GM15510 (cell line): ENCODE measurements at regions not wholly inside any gene's neighbourhood (a gene's known extent, or its start where the extent isn't known, plus 50 kb on each side); places are given as distances from the start of the nearest gene placed in this dataset.

Source experiments
- POLR2A ChIP-seq: IDR thresholded peaks from 3 replicates; pipeline ENCODE4 v1.6.1; 2011; ENCODE audit warnings: borderline replicate concordance; ENCODE audit not compliant: insufficient read length; ENCODE audit errors: extremely low read depth

DNA sequence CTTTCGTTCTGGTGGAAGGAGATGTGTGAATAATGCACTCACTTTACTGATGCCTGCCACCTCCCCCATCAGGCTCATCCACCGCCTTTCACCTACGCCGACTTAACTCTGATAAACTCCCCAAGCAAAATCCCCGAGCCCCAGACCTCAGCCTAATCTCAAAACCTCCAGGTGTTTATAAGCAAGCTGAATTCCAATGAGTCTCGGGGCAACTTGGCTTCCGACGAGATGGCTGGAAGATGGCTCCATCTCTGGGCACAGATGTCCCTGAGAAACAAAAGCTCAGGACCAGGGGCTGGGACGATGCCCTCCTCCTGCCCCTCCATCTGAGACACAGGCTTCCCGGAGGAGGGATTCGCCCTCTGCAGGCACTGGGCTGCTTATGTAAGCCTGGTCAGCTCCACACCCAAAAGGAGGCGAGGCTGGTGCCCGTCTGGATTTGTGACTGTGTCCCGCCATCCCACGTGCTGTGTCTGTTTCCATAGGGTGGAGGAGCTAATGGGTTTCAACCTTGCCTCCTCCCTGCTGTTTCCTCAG is 386.4 kb upstream of the TNRC6C start:
- TF ChIP-seq POLR2A = no peak

DNA sequence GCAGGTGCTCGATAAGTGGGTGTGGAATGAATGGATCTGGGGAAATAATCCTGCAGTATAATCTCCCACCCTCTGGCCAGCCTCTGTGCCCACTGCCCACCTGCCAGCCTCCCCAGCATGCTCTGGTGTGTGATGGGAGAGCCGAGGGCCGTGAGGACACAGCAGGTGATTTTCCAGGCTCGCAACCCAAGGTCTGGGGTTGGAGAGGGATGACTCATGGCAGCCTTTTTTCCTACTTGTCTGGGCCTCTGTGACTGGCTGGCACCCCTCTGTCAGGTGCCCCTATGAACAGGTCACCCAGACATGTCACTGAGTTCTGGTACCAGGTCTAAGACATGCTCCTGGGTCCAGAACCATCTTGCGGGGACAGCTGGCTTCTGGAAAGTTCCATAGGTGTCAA is 385.7 kb upstream of the TNRC6C start:
- no peak for TF ChIP-seq POLR2A

DNA sequence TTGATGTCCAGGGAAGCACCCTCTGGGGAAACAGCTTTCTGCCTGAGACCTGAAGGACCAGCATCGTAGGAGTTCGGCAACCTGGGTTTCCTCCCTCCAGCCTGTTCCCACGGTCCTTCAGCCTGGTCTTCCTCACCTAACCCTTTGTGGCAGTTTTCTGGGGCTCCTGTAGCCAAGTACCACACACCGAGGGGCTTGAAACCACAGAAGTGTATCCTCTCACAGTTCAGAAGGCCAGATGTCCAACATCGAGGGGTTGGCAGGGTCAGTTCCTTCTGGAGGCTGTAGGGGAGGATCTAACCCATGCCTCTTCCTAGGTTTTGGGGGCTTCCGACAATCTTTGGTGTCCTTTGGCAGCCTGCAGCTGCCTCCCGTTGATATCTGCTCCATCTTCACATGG is 381.0 kb upstream of the TNRC6C start:
- TF ChIP-seq POLR2A = no peak

DNA sequence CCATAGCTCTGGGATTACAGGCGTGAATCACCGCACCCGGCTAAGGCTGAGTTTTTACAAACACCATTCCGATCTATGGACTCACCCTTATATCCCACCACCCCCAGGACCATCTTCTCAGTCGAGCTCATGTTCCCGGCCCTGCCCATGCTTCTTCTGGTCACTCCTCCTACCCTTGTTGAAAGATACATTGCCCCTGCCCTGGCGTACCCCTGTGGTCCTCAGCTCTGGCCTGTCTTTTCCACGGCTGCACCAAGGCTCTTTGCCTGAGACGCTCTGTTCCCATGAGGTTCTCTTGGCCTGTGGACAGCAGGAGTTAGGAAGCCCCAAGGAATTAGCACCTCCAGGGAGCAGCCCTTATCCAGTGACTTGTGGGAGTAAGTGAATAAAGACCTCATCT is 379.4 kb upstream of the TNRC6C start:
- TF ChIP-seq POLR2A = no peak

DNA sequence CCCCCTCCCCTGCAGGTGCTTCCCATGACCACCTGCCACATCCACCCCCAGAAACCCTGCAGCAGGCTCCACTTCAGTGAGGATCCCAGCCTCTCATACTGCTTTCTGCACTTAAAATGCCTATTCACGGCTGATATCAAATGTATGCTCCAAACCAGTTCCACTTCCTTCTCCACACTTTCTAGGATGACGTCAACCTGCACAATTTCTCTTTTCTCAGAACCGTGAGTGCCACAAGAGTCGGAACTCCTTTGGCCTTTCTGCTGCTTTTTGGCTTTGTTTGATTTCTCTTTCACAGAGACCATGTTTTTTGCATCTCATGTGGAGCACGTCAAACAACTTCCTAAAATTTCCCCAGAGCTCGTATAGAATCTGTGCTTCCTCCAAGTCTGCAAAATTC is 378.8 kb upstream of the TNRC6C start:
- no peak for TF ChIP-seq POLR2A

DNA sequence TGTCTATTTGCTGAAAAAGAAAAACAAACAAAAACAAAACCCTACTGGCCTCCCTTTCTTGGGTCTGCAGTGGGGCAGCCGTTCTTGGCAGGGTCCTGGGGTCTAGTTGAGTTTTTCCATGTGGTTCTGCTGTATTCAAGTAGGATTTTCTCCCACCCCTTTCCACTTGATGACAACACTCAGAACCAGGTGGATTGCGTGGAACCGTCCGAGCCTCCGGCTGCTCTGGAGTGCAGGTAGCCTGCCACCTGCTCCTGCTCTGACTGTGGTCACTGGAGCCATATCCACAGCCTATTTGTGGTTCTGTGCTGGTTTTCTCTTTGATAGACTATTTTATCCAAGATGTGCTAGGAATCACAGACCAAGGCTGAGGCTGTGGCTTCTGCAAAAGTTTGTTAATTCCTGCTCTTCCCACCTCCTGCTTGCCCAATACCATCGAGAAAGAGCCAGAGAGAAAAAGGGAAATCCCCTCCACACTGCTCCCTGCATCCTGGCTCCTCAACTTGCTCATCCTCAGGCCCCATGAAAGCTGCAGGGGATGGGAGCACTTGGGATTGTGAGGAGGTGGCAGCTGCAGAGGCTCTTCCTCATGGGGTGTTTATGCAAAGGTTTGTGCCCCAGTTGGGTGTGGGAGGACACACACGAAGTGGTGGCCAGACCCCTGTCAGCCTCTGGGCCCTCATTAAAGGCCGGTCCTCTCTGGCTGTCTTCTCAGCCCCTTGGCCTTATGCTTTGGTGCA is 377.8 kb upstream of the TNRC6C start:
- no peak for TF ChIP-seq POLR2A

DNA sequence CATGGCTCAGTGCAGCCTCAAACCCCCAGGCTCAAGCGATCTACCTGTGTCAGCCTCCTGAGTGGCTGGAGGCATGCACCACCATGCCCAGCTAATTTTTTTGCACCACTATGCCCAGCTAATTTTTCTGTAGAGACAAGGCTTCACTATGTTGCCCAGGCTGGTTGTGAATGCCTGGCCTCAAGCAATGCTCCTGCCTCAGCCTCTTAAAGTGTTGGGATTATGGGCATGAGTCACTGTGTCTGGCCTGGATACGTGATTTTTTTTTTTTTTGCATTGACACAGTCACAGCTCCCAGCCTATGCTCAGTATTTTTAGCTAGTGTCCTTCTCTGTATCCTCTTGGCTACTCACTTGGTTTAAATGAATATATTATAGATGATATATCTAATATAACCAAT is 377.0 kb upstream of the TNRC6C start:
- TF ChIP-seq POLR2A = no peak

DNA sequence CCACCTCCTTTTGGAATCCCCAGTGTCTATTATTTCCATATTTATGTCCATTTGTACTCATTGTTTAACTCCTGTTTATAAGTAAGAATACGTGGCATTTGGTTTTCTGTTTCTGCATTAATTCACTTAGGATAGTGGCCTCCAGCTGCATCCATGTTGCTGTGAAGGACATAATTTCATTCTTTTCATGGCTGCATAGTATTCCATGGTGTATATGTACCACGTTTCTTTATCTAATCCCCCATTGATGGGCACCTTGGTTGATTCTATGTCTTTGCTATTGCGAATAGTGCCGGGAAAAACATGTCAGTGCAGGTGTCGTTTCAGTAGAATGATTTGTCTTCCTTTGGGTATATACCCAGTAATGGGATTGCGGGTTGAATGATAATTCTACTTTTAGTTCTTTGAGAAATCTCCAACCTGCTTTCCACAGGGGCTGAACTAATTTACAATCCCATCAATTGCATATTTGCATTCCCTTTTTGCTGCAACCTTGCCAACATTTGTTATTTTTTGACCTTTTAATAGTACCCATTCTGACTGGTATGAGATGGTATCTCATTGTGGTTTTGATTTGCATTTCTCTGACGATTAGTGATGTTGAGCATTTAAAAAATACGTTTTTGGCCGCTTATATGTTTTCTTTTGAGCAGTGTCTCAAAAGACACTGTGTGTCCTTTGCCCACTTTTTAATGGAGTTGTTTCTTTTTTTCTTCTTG is 373.2 kb upstream of the TNRC6C start:
- no peak for TF ChIP-seq POLR2A

DNA sequence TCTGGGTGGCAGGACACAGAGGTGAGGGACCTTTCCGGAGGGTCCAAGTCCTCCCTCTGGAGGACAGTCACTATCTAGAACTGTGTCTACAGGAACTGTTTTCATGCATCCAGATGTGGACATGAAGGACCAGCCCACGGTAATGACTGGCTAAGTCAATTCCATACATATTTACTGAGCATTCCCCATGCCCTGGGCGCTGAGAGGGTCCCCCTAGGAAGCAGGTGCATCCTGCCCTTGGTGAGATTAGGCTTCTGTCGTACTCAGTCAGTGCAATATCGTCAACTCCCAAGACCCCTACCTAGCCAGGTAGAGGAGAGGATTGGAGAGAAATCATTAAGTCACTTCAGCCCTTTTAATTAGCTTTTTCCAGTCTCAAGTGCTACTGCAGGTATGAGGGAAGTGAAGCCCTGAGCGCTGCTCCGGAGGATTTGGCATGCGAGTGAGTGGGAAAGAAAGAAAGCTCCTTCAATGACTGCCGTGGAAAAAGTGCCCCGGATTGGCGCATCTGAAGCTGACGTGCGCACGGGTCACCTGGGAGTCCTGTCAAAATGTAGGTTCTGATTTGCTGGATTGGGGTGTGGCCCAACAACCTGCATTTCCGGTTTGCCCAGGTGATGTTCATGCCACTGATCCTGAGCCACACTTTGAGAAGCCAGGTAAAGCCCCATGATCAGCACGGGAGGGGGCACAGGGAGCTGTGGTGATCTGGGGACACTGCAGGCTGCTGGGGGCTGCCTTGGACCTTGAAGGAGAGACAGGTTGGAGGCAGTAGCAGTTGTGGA is 367.4 kb upstream of the TNRC6C start:
- no peak for TF ChIP-seq POLR2A

DNA sequence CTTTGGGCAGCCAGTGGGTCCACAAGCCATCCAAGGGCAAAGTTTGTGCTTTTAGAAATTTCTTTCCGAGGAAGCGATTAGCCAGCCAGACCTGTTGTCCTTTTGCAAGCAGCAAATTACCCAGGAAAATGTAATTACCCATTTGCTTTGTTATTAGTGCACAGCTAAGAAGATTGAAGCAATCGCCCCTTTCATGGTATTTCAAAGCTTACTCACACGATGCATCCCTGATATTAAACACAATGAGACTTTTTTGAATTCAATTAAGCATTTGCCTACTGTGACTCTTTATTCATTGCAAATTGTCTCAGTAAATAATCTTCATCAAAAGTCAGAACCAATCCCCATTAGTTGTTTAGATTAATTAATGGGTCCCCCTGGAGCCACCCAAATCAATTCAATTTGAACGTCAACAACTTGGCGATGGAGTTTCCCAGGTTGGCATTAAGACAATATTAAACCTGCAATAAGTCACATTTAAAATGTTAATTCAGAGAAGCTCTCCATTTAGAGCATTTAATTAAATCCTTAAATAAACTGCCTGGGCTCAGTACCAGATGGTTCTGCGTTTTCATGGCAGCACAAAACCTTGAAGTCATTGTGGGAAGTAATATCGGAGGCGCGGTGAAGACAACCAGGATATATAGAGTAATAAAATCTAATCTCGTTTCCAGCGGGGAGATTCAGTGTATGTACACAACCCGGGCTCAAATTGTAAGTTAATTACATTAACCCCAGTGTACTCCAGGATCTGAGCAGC is 366.2 kb upstream of the TNRC6C start:
- TF ChIP-seq POLR2A = no peak

DNA sequence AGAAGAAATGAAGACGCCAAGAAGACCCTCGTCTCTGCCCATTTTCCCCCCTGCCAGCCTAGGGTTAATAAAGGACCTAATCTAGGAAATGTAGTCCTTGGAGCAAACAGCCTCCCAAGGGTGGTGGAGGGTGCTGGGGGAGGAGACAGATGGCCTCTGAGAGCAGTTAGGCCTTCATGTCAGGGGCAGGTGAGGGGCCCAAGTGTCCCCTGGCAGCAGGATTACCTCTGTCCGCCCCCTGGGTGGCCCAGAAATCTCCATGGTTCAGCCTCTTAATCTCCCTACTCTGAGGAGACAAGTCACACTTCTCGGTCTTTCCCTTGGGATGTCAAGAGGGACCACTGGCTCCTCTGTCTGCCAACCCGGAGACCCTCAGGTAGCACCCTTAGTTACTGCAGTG is 365.4 kb upstream of the TNRC6C start:
- TF ChIP-seq POLR2A = no peak

DNA sequence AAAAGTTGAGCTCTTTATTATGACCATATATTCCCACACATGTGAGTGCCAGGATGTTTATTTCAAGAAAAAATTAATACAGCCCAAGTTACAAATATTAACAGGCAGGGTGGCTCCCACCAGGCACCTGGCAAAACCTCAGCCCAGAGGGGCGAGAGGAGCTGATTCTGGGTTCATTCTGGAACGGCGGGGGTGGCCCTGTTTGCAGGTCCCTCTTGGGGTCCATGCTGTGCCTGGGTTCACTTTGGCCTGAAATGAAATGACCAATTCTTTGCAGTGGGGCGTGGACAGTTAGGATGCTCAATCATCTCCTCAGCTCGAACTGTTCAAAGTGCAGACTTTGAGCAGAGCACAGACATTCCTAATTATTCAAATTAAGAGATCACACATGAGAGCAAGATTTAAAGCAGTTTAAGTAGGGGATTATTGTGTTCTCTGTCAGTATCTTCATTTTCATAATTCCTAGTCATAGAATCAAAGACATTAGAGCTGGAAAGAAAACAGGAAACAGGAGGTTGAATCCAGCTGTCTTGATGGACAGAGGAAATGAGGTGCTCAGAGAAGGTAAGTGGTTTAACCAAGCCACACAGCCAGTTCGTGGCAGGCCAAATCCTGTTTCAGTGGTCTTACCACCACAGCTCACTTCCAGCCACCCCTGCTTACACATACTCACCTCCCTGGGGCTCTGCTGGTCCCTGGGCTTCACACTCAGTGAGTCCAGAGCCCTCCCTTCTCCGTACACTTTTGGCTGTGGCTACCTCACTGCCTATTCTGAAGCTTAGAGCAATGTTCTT is 363.9 kb upstream of the TNRC6C start:
- no peak for TF ChIP-seq POLR2A

DNA sequence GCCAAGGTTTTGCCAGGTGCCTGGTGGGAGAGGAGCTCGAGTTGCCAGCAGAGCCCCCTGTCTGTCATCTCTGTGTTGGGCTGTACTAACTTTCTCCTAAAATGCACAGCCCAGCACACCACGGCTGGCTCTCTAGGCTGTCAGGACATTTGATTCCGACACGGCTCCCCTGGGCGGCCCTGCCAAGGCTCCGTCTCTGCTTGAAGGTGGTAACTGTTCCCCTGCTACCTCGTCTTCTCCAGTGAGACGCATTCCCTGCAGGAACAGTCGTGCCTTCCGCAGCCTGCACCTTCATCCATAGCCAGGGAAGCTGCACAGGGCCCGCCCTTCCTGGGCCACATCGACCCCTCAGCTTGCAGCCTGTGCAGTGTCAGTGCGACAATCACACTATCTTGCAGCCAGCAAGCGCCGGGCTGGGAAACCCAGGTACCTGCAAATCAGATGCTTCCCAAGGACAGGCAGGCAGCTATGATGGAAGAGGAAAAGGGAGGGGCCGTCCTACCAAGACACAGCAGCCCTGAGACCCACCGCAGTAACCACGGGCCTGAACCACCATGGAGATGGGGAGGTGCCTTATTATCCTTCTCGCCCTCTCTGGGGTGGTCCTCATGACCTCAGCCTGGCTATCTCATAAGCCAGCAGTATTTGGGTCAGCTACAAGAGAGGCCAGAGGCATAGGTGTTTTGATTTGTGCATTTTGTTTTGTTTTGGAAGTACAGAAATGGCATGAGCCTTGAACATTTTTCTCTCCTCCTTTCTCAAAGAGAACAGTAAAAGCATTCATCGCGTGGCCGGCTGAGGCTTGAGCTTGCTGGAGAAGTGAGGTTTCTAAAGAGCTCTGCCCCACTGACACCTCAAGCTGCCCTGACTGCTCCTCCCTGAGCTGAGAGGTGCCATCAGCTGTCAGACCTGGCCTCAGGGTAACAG is 361.7 kb upstream of the TNRC6C start:
- no peak for TF ChIP-seq POLR2A
